HG02759 (cell line): ENCODE measurements at regions not wholly inside any gene's neighbourhood (a gene's known extent, or its start where the extent isn't known, plus 50 kb on each side); places are given as distances from the start of the nearest gene placed in this dataset.

Source experiments
- ATAC-seq: cut with Tn5 transposase; IDR thresholded peaks from one replicate; pipeline ENCODE4 v1.9.1; 2021; ENCODE audit warnings: mild to moderate bottlenecking, moderate library complexity; ENCODE audit not compliant: unreplicated experiment

DNA sequence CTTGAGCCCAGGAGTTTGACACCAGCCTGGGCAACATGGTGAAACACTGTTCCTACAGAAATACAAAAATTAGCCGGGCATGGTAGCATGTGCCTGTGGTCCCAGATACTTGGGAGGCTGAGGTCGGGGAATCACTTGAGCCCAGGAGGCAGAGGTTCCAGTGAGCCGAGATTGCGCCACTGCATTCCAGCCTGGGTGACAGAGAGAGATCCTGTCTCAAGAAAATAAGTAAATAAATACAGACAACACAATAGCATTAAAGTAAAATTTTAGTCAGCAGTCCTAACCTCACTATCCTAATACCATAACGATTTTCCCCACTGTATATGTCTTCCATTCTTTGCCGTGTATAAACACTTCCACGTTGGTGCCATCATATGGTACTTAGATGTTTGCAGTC lies 83.0 kb upstream of the MBOAT2 start:
- ATAC-seq: no peak

DNA sequence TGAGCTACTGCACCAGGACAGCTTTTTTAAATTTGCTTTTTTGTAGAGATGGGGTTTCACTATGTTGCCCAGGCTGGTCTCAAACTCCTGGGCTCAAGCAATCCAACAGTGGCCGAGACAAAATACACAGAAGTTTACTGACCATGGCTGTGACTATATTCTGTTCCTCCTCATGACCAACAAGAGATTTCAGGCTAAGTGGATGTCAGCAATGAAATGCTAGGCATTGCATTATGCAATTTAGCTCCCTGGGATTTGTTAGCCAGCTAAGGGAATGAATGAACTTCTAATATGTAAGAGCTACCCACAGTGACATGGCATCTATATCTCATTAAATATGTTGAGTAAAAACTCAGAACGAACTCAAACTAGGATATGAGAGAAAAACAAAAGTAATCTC lies 81.9 kb upstream of the MBOAT2 start:
- no peak for ATAC-seq

- no peak for ATAC-seq
Measured at GRCh38 chr2:9083287-9083686, 79.8 kb upstream of the MBOAT2 start.

- ATAC-seq: no peak
Measured at GRCh38 chr2:9082158-9082557, 78.7 kb upstream of the MBOAT2 start.

DNA sequence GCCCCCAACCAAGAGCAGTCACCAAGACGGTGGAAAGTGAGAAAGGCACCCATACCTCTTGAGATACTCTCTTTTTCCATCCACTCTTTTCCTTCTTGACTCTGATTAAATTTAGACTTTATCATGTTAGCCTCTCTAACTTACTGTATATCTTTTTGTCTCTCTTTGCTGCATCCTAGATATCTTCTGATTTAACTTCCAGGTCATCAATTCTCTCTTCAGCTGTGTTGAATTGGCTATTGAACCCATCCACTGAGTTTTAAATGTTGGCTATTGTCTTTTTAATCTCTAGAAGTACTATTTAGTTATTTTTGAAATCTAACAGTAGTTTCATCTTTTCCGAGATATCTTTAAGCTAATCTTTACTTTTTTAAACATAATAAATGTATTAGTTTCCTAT lies 78.3 kb upstream of the MBOAT2 start:
- ATAC-seq: no peak

- no peak for ATAC-seq
Measured at GRCh38 chr2:9078405-9078804, 74.9 kb upstream of the MBOAT2 start.

GRCh38 chr2:9077691-9078090 lies 74.2 kb upstream of the MBOAT2 start:
- ATAC-seq: no peak

GRCh38 chr2:9076755-9077154 lies 73.3 kb upstream of the MBOAT2 start:
- no peak for ATAC-seq

GRCh38 chr2:9076210-9076609 lies 72.7 kb upstream of the MBOAT2 start:
- no peak for ATAC-seq

GRCh38 chr2:9074930-9075329 lies 71.4 kb upstream of the MBOAT2 start:
- no peak for ATAC-seq

GRCh38 chr2:9071584-9072124 lies 68.2 kb upstream of the MBOAT2 start:
- no peak for ATAC-seq

- ATAC-seq: peak; percentile 55
Measured at GRCh38 chr2:9071032-9071431, 67.5 kb upstream of the MBOAT2 start.

DNA sequence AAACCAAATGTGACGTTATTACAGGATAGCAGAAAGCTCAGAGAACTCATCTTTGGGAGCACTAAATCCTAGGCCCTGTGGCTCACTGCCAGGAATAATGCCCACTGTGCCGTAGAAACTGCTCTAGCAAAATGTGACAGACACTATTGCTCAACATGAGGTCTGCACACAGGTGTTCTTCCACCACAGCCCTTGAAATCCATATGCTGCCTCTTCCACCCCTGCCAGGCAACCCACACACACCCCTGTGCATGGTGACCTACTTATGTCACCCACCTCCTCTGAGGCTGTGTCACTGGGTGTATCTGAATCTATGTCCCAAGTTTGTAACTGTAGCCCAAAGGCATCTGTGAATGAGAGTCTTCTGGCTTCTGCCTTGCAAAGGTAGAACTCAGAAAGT lies 66.1 kb upstream of the MBOAT2 start:
- no peak for ATAC-seq

DNA sequence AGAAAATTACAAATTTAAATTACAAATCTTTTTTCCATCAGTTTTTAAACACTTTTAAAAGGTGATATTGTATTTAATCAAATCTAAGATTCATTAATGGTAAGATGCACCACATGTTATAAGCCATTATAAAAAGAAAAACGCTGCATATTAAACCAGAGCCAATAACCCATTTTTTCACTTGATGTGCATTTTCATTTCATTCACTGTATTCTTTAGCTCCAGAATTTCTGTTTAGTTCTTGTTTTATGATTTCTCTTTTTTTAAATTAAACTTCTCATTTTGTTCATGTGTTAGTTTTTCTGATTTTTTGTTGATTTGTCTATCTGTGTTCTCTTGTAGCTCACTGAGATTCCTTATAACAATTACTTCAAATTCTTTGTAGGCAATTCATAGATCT lies 62.4 kb upstream of the MBOAT2 start:
- no peak for ATAC-seq

- no peak for ATAC-seq
Measured at GRCh38 chr2:9063023-9063606, 59.6 kb upstream of the MBOAT2 start.

GRCh38 chr2:9060819-9061218 lies 57.3 kb upstream of the MBOAT2 start:
- no peak for ATAC-seq

- ATAC-seq: no peak
Measured at GRCh38 chr2:9057939-9058761, 54.7 kb upstream of the MBOAT2 start.

DNA sequence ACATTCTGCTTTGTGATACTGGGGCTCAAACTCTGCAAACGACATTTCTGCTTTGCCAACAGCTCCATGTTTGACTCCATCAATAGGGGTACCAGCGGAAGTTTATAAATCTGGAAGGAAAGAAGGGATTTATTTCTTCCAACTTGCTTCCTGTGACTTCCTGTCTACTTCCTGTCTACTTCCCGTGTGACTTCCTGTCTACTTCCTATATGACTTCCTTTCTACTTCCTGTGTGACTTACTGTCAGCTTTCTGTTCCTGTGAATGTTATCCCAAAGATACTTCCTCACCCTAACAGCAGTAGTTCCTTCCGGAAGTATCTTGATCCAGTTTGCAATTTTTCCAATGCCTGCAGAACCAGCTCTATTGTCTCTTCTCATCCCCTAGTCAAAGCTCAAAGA lies 52.0 kb upstream of the MBOAT2 start:
- ATAC-seq: no peak

DNA sequence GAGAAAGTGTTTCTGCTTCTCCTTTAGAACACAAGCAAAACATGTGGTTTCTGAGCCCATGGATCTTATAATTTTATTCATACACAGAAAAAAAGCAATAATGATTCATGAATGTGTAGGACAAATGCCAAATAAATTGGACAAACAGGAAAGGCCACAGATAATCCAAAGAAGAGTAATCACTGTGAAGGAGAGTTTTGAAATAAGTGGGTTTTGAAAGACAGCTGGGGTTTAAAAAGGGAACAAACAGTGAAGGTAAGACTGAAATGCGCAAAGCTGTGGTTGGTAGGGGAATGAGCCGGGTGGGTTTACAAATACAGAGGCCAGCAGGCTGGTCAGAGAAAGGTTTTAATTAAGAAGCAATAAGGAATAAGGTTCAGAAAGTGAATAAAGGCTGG lies 50.0 kb upstream of the MBOAT2 start:
- ATAC-seq: no peak
